Natural killer cell treated with Interleukin-12 subunit alpha and Interleukin-12 subunit beta and Interleukin-15 and Interleukin-18, amount 100 ng/mL, for 72 hours (primary cell): ENCODE measurements at regions not wholly inside any gene's neighbourhood (a gene's known extent, or its start where the extent isn't known, plus 50 kb on each side); places are given as distances from the start of the nearest gene placed in this dataset.
"Not testable (repeated sequence)": the region's sequence is repeated elsewhere in the genome, so short reads cannot be mapped to it uniquely, and the experiment has no call there.

Experiments
- ATAC-seq, 2 donors: fragments of 150-1000 bp; cut with Tn5 transposase in 1 of 2; sonication (Bioruptor Pico), chemical (Tn5 transposase) in 1 of 2; 2 replicates each; pipeline ENCODE4 v1.10.0; 2021
- DNase-seq: peaks from one replicate; pipeline ENCODE4 v3.0.0; 2022; ENCODE audit warnings: low spot score
- H3K27ac Mint-ChIP-seq, 2 donors: 1 replicate in 1 of 2; 2 replicates in 1 of 2; pipeline ENCODE4 v1.8.0; 2022; ENCODE audit warnings: mixed read lengths in 2 of 2, mild to moderate bottlenecking in 1 of 2, moderate library complexity in 1 of 2
- H3K27me3 Mint-ChIP-seq, 2 donors: 1 replicate in 1 of 2; 2 replicates in 1 of 2; pipeline ENCODE4 v1.8.0; 2022; ENCODE audit warnings: mixed read lengths in 2 of 2
- H3K36me3 Mint-ChIP-seq: one replicate; pipeline ENCODE4 v1.8.0; 2022; ENCODE audit warnings: mixed read lengths
- H3K4me1 Mint-ChIP-seq, 2 donors: 1 replicate in 1 of 2; 2 replicates in 1 of 2; pipeline ENCODE4 v1.8.0; 2022; ENCODE audit warnings: low read depth in 2 of 2, mixed read lengths in 2 of 2, mild to moderate bottlenecking in 1 of 2
- H3K4me3 Mint-ChIP-seq: one replicate; pipeline ENCODE4 v1.8.0; 2022; ENCODE audit warnings: mixed read lengths
- H3K9me3 Mint-ChIP-seq: 2 replicates; pipeline ENCODE4 v1.8.0; 2022; ENCODE audit warnings: mixed read lengths

DNA sequence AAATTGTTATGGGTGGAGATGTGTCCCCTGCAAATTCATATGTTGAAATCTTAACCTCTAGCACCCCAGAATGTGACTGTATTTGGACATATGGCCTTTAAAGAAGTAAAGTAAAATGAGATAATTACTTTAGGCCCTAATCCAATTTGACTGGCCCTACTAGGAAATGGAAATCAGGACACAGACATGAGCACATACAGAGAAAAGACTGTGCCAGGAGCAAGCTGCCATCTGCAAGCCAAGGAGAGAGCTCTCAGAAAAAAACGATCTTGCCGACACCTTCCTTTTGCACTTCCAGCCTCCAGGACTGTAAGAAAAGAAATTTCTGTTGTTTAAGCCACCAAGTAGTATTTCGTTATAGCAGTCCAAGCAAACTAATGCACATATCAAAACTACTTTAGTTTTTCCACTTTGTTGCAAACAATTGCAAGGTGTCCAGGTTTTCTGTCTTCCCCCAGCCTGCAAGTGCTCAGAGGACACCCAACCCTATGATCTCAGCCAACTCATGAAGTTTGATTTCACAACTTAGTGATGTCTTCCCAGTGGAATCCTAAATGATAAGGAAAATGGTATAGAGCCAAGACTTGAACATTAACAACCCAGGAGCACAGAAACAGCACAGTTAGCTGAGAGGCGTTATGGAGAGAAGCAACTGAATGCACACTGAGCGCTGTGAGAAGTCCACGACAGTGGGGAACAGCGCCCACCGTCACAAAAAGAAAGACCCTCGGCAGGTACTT, 351.2 kb downstream of the BCL2L11 start:
- H3K4me1 Mint-ChIP-seq = peaks cover 11 to 14% of the 10 kb centered on the region in 2 donors
- not testable (repeated sequence) for H3K27ac Mint-ChIP-seq, H3K27me3 Mint-ChIP-seq, H3K36me3 Mint-ChIP-seq, H3K4me3 Mint-ChIP-seq, H3K9me3 Mint-ChIP-seq, DNase-seq, ATAC-seq

DNA sequence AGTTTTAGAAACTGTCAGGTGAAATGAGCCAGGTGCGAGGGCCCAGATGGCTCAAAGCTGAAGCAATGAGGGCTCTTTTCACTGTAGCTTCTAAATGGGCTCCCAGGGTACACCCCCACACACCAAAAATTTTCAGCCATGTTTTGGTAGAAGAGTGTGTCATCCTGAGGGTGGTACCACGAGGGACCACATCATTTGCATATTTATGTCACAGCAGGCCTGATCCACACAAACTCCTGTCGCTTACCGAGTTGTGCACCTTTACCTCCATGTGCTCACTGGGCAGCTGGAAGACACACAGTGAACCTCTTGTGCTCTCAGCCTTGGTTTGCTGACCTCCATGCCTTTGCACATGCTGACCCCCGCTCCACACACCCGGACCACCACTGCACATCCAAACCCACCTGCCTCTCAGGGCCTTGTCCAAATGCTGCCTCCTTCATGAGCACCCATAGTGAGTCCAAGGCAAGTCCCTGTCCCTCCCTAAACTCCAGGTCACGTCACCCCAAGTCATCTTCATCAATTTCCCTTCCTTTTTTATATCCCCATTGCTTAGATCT, 352.2 kb downstream of the BCL2L11 start:
- DNase-seq, H3K36me3 Mint-ChIP-seq, H3K27ac Mint-ChIP-seq, H3K9me3 Mint-ChIP-seq, H3K27me3 Mint-ChIP-seq, H3K4me3 Mint-ChIP-seq: not testable (repeated sequence)
- ATAC-seq = peak; percentile 62 to 73
- H3K4me1 Mint-ChIP-seq = peaks cover 11 to 14% of the 10 kb centered on the region in 2 donors

DNA sequence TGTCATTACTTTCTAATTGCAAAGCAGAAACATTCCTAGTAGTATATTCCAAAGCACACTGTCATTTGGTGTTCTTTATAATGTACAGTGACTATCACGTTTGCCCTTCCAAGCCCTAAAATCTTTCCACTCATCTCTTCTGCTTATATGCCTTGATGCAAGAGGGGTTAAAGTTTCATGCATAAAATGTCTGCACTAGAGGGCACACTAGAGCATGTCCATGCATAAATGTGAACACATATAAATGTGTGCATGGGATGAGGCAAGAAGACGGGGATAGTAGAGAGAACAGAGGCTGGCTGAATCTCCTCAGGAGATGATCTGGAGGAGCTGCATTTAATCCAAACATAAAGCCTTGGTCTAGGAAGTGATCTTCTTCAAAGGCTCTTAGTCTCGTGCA, 352.8 kb downstream of the BCL2L11 start:
- not testable (repeated sequence) for H3K27me3 Mint-ChIP-seq, H3K4me3 Mint-ChIP-seq, H3K9me3 Mint-ChIP-seq, H3K27ac Mint-ChIP-seq, DNase-seq, H3K36me3 Mint-ChIP-seq
- ATAC-seq = peak; percentile 51 to 60
- H3K4me1 Mint-ChIP-seq = peaks cover 11 to 14% of the 10 kb centered on the region in 2 donors

DNA sequence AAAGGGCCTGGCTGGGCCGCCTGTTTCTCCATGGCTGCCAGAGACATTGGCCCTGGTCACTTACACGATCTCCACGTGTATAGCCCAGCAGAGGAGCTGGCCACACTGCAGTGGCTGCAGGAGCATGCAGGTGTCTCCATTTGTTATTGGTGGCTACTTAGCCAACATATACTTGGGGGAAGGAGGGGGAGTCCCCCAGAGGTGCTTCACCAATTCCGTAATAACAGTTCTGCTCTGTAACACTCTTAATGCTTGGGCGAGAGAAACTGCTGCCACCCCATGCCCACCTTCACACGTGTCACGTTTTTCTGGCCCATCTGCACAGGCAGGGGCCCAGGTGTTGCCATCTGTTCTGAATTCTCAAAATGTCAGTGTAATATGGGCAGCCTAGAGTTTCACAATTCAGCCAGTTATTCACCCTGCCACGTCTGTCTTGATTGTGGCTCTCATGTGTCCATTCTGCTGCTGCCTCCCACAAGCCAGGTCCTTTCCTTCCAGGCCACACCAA, 353.5 kb downstream of the BCL2L11 start:
- H3K27ac Mint-ChIP-seq, H3K27me3 Mint-ChIP-seq, H3K36me3 Mint-ChIP-seq, DNase-seq, H3K9me3 Mint-ChIP-seq, H3K4me3 Mint-ChIP-seq: not testable (repeated sequence)
- ATAC-seq = peak in 1 of 2 donors; percentile 17
- peaks cover 11 to 14% of the 10 kb centered on the region in 2 donors for H3K4me1 Mint-ChIP-seq

DNA sequence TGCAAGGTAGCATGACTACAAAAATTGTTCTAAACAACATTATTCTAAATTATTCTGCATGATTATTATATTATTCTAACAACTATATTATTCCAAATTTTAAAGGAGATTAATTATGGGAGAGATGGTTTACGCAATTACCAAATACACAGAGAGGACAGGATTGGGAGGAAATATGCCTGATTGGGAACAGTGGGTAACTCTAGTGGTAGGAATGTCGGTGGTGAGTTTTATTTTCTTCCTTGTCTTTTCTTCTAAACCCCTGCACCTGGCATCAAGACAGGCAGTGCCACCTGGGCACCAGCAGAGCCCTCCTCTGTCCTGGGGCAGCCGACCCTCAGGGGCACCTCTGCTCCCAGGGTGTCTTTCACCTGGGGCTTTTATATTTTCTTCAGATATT, 357.6 kb downstream of the BCL2L11 start:
- ATAC-seq, H3K36me3 Mint-ChIP-seq: not testable (repeated sequence)
- H3K4me3 Mint-ChIP-seq = peak overlapping the region; percentile 70

DNA sequence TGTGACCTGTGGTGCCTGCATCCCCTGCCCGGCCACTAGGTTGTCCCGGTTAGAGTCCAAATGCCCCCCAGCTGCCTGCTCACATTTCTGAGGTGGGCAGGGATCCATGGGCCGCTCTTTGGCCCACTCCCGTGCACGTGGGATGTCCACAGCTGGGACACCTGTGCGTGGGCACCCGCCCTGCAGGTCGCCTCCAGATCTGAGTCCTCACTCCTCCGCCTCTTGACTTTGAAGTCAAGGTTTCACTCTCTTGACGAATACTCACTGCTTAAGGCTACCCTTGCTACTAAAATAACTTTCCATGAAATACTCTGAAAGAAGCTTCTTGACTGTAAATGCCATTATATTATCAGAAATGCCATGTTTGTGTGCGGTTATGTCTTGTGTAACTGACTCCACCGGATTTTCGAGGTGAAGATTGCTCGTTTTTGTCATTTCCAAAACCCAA, 358.2 kb downstream of the BCL2L11 start:
- H3K27ac Mint-ChIP-seq = peak overlapping the region; percentile 57 to 80
- peak overlapping the region; percentile 70 for H3K4me3 Mint-ChIP-seq
- not testable (repeated sequence) for H3K27me3 Mint-ChIP-seq, DNase-seq, H3K36me3 Mint-ChIP-seq, H3K9me3 Mint-ChIP-seq
- ATAC-seq = peak; percentile 73 to 79
- peaks cover 8 to 10% of the 10 kb centered on the region in 2 donors for H3K4me1 Mint-ChIP-seq

More for the DNA sequence above, 357.6 kb downstream of the BCL2L11 start:
- Mint-ChIP-seq H3K27ac (peak overlapping the region; percentile 57 to 80), H3K4me1 (peaks cover 9 to 13% of the 10 kb centered on the region in 2 donors)
- not testable (repeated sequence) for DNase-seq, H3K9me3 Mint-ChIP-seq, H3K27me3 Mint-ChIP-seq

DNA sequence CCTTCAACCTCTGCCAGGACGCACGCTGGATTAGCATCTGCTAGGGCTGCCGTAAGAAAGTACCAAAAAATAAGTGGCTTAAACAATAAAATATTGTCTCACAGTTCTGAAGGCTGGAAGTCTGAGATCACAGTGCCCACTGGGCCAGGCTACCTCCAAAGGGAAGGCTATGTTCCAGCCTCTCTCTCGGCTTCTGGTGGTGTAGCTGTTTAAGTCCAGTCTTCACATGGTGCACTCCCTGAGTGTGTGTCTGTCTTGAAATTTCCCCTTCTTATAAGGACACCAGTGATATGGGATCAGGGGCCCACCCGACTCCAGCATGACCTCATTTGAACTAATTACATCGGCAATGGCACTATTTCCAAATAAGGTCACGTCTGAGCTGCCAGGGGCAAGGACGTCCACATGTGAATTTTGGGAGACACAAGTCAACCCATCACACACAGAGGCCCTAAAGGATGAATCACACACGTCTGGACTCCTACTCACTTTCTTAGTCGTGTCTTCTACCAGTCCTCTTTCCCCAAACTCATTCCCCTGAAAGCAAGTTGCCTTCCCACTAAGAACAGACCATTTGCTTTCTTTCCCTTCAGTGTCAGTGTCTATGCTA, 359.4 kb downstream of the BCL2L11 start:
- not testable (repeated sequence) for DNase-seq, H3K4me1 Mint-ChIP-seq, H3K36me3 Mint-ChIP-seq, H3K9me3 Mint-ChIP-seq, H3K27me3 Mint-ChIP-seq
- Mint-ChIP-seq H3K4me3 (peak overlapping the region; percentile 62), H3K27ac (peak overlapping the region; percentile 63 to 84)
- ATAC-seq = peak in 1 of 2 donors; percentile 28

DNA sequence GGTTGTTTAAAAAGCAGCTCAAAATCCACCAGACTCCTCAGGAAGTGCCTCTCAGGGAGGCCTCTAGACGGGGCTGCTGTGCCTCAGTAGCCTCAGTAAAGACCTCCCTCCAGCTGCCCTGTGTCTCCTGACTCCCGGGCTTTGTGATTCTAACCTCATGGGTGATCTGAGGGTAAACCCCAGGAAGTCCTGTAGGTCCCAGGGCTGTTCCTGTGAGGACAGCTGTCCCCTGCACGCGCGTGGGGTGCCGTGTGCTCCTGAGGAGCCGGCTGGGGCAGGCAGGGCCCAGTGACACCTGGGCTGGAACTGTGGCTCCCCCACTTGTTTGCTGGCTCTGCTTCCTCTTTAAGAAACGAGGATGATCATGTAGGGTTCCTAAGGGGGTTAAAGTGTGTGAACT, 359.9 kb downstream of the BCL2L11 start:
- Mint-ChIP-seq H3K4me3 (peak overlapping the region; percentile 62), H3K27ac (peak overlapping the region; percentile 63 to 84)
- not testable (repeated sequence) for H3K36me3 Mint-ChIP-seq, H3K9me3 Mint-ChIP-seq, H3K4me1 Mint-ChIP-seq, DNase-seq, H3K27me3 Mint-ChIP-seq
- ATAC-seq = peak in 1 of 2 donors; percentile 34

DNA sequence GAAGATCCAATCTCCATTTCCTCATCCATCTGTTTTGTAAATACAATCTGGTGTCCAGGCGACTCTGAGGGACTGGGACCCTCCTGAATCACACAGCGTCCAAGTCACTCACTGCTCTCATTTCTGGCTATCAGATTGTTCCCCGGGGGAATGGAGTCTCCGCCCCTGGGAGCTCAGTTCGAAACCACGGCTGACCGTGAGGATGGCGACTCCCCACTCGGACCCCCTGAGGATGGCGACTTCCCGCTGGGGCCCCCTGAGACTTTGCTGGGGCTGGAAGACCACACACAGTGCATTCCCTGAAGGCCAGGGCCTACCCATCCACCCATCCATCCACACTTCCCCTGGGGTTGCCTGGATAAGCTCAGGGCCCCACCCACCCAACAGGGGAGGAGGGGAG, 360.5 kb downstream of the BCL2L11 start:
- not testable (repeated sequence) for DNase-seq, H3K27me3 Mint-ChIP-seq, H3K36me3 Mint-ChIP-seq, H3K9me3 Mint-ChIP-seq, ATAC-seq, H3K4me3 Mint-ChIP-seq, H3K27ac Mint-ChIP-seq
- peaks cover 9 to 12% of the 10 kb centered on the region in 2 donors for H3K4me1 Mint-ChIP-seq

DNA sequence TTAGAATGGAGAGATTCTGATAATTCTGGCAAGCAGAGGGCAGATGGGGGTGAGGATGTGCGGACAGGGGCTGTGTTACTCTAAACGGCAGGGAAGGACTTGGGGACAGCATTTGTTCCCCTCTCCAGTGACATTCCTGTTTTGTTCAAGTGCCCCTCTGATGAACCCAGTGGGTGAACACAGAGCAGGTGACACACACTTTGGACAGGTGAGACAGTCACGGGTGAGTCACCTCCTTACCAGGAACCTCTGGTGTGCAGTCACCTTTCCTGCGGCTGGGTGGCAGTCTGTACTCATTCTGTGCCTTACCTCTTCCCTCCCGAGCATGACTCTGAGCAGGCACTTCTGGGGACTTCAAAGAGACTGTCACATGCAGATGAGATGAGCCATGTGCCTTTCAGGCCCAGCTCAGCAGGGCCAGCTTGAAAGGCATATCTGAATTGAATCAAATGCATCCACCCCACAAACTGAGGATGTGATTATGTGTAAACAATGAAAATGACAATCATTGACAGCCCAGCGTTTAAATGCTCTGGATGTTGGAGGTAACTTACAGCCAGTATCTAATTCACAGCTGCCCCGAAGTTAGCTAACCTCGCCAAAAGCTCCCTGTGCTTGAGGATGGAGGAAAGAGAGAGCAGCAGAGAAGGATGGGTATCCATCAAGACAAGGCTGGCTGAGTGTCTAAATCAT, 362.4 kb downstream of the BCL2L11 start:
- DNase-seq, H3K4me3 Mint-ChIP-seq, H3K36me3 Mint-ChIP-seq, H3K27ac Mint-ChIP-seq, H3K27me3 Mint-ChIP-seq, H3K9me3 Mint-ChIP-seq: not testable (repeated sequence)
- ATAC-seq = peak; percentile 78 to 85
- peaks cover 9 to 12% of the 10 kb centered on the region in 2 donors for H3K4me1 Mint-ChIP-seq

DNA sequence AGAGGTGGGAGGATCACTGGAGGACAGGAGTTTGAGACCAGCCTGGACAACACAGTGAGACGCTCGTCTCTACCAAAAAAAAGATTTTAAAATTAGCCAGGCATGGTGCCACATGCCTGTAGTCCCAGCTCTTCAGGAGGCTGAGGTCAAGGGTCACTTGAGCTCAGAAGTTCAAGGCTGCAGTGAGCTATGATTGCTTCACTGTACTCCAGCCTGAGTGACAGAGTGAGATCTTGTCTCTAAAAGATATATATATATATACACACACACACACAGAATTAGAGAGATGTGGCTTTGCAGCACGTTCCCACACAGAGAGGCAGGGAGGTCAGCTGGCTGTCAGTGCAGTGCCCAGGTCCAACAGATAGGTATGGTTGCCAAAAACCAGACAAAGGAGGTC, 363.4 kb downstream of the BCL2L11 start:
- H3K9me3 Mint-ChIP-seq, H3K4me3 Mint-ChIP-seq, DNase-seq, H3K36me3 Mint-ChIP-seq, H3K27me3 Mint-ChIP-seq, ATAC-seq, H3K27ac Mint-ChIP-seq: not testable (repeated sequence)
- peaks cover 9 to 12% of the 10 kb centered on the region in 2 donors for H3K4me1 Mint-ChIP-seq

DNA sequence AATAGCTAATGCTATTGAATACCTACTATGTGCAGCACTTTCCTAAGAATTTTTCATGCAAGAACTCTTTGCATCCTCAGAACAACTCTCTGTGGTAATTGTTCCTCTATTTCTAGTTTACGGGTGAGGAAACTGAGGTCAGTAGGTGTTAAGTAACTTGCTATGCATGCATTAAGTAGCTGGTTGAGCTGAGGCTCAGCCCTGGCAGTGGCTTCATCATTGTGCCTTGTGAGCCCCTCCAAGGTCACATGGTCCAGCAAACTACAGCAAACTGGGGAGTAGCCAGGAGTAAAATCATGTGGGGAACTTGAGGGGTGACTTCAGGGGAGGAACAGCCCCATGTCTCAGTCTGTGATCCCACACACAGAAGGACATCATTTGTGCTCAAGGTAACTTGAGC, 365.2 kb downstream of the BCL2L11 start:
- H3K36me3 Mint-ChIP-seq, H3K9me3 Mint-ChIP-seq, DNase-seq, H3K27me3 Mint-ChIP-seq: not testable (repeated sequence)
- peaks cover 5 to 12% of the 10 kb centered on the region in 2 donors for H3K4me1 Mint-ChIP-seq
- ATAC-seq = peak; percentile 63 to 67
- H3K4me3 Mint-ChIP-seq = peak overlapping the region; percentile 64
- H3K27ac Mint-ChIP-seq = peak overlapping the region in 1 of 2 donors; percentile 75

DNA sequence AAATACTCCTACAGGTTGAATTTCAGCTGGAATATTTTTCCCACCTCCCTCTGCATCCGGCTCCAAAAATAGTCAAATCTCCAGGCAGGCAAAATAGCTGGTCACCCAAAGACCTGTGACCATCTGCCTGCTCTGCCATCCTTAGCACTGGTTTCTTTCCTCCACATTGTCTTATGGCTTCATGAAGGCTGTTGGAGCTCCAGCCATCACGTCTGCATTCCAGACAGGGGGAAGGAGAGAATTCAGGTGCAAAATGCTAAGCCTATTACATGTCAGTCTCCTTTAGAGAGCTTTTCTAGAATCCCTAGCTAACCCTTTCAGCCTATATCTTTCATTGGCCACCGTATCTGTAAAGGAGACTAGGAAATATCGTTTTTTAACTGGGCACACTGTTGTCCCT, 367.7 kb downstream of the BCL2L11 start:
- H3K36me3 Mint-ChIP-seq, H3K27ac Mint-ChIP-seq, H3K9me3 Mint-ChIP-seq, ATAC-seq, H3K4me3 Mint-ChIP-seq, DNase-seq, H3K27me3 Mint-ChIP-seq: not testable (repeated sequence)
- H3K4me1 Mint-ChIP-seq = peaks cover 12 to 20% of the 10 kb centered on the region in 2 donors
